Small intestine (tissue), 7 donors: ENCODE measurements at regions not wholly inside any gene's neighbourhood (a gene's known extent, or its start where the extent isn't known, plus 50 kb on each side); places are given as distances from the start of the nearest gene placed in this dataset.

Source experiments
- DNase-seq, 2 donors: peaks; one replicate each; pipeline versions ENCODE4 v3.0.0 to v3.0.0-alpha.2; 2013
- FAIRE-seq: peaks from 2 replicates; lab custom pipeline; 2012; peaks lifted over from hg19 to GRCh38; lab: Jason Lieb, UNC
- H3K27ac ChIP-seq, 3 donors: one replicate each; pipeline ENCODE4 v1.5.1; 2013; ENCODE audit warnings: low read length in 2 of 3, mild to moderate bottlenecking in 2 of 3, control low read depth in 1 of 3, inconsistent platforms in 1 of 3, low read depth in 1 of 3, moderate library complexity in 1 of 3
- H3K27me3 ChIP-seq, 3 donors: one replicate each; pipeline ENCODE4 v1.6.1; 2013; ENCODE audit warnings: low read length in 3 of 3, inconsistent platforms in 1 of 3; ENCODE audit not compliant: control insufficient read depth in 3 of 3, insufficient read depth in 3 of 3
- H3K36me3 ChIP-seq, 3 donors: one replicate each; pipeline ENCODE4 v1.6.1; 2013; ENCODE audit warnings: low read length in 3 of 3, inconsistent platforms in 1 of 3, low read depth in 1 of 3, mild to moderate bottlenecking in 1 of 3, moderate library complexity in 1 of 3; ENCODE audit not compliant: control insufficient read depth in 3 of 3, insufficient read depth in 2 of 3
- H3K4me1 ChIP-seq, 3 donors: one replicate each; pipeline ENCODE4 v1.6.1; 2013; ENCODE audit warnings: low read length in 2 of 3, inconsistent platforms in 1 of 3, low read depth in 1 of 3, mild to moderate bottlenecking in 1 of 3, moderate library complexity in 1 of 3; ENCODE audit not compliant: control insufficient read depth in 3 of 3, insufficient read depth in 2 of 3
- H3K4me3 ChIP-seq, 3 donors: one replicate each; pipeline ENCODE4 v1.5.1; 2013; ENCODE audit warnings: low read length in 3 of 3, control low read depth in 1 of 3, inconsistent platforms in 1 of 3, low read depth in 1 of 3, mild to moderate bottlenecking in 1 of 3, moderate library complexity in 1 of 3
- H3K9me3 ChIP-seq, 2 donors: one replicate each; pipeline ENCODE4 v1.6.1; 2013; ENCODE audit warnings: low read depth in 1 of 2, low read length in 1 of 2; ENCODE audit not compliant: control insufficient read depth in 2 of 2, insufficient read depth in 1 of 2
- WGBS, 3 donors: extraction: QIAGEN DNeasy Blood & Tissue Kit; methylation state at CpG; one replicate each; pipeline ENCODE4 v1.1.7; 2013; 5-methylcytosine and 5-hydroxymethylcytosine counted together
- donor health status: healthy with polysubstance abuse.
- donor health status: control.
- donor health status: control.
- donor health status: Bipolar disorder and iron deficiency.
- donor health status: healthy.

DNA sequence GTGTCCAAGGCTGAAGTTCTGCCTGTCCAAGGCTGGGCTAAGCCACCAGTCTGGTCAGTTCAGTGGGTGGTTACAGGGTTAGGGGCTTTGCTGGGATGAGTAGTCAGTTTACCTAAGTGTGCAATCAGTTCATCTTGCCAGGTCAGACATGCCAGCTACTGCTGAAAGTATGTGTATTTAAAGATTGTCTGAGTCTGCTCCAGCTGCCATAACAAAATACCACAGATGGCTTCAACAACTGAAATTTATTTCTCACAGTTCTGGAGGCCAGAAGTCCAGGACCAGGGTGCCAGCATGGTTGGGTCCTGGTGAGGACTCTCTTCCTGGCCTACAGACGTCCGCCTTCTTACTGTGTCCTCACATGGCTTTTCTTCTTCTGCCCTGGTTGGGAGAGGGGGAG is 52.4 kb upstream of the TNS3 start:
- no peak overlapping the region for H3K27ac ChIP-seq
- DNase-seq (no peak), FAIRE-seq (no peak)
- WGBS, 3 donors = 72 to 82% (median 76%) methylated on average over 2 of the region's 2 CpGs
- no peaks in the 10 kb centered on the region for H3K9me3 ChIP-seq
- H3K27me3 ChIP-seq = no peaks in the 10 kb centered on the region
- H3K4me3 ChIP-seq = no peak overlapping the region
- H3K4me1 ChIP-seq = peaks cover 0 to 11% (median 0%) of the 10 kb centered on the region in 3 donors
- no peaks in the 10 kb centered on the region for H3K36me3 ChIP-seq

GRCh38 chr7:47633134-47633533 is 51.2 kb upstream of the TNS3 start:
- FAIRE-seq (no peak), DNase-seq (no peak)
- Histone ChIP-seq H3K27me3 (no peaks in the 10 kb centered on the region), H3K4me3 (no peak overlapping the region), H3K4me1 (peaks cover 0 to 11% (median 0%) of the 10 kb centered on the region in 3 donors), H3K9me3 (no peaks in the 10 kb centered on the region), H3K27ac (no peak overlapping the region), H3K36me3 (no peaks in the 10 kb centered on the region)
- 95 to 97% (median 97%) methylated on average over 10 of the region's 10 CpGs for WGBS, 3 donors
